NCI-H2107 (cell line): ENCODE measurements at regions not wholly inside any gene's neighbourhood (a gene's known extent, or its start where the extent isn't known, plus 50 kb on each side); places are given as distances from the start of the nearest gene placed in this dataset.
"Not testable (repeated sequence)": the region's sequence is repeated elsewhere in the genome, so short reads cannot be mapped to it uniquely, and the experiment has no call there.

Experiments used
- DNase-seq: peaks from one replicate; lab custom pipeline; 2025; lab: John Stamatoyannopoulos, UW

- no peak for DNase-seq
Measured at GRCh38 chr20:40933758-40934157, 94.9 kb upstream of the TOP1 start.

DNA sequence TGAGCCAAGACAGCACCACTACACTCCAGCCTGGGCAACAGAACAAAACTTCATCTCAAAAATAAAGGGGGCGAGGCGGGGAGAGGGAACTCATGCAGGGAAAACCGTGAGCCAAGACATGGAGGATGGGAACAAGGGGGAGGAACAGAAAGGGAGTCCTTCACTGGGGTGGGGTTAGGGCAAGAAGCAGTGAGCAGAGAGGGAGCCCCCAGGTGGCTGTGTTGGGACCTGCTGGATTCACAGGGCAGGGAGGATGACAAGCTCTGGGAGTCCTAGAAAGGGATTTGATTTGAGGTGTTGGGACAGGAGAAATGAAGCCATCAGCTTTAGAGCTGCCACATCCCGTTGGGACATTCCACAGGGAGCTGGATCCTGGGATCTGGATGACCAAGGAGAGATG is 90.6 kb upstream of the TOP1 start:
- no peak for DNase-seq

DNA sequence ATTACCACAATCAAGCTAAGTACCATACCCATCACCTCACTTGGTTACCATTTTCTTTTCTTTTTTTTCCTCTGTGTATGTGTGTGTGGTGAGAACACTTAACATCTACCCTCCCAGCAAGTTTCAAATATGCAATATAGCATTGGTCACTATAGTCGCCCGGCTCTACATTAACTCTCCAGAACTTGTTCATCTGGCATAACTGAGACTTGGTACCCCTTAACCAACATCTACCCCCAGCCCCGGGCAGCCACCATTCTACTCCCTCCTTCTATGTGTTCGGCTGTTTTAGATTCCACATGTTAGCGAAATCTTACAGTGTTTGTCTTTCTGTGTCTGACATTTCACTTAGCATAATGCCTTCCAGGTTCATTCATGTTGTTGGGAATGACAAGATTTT is 89.0 kb upstream of the TOP1 start:
- no peak for DNase-seq

DNA sequence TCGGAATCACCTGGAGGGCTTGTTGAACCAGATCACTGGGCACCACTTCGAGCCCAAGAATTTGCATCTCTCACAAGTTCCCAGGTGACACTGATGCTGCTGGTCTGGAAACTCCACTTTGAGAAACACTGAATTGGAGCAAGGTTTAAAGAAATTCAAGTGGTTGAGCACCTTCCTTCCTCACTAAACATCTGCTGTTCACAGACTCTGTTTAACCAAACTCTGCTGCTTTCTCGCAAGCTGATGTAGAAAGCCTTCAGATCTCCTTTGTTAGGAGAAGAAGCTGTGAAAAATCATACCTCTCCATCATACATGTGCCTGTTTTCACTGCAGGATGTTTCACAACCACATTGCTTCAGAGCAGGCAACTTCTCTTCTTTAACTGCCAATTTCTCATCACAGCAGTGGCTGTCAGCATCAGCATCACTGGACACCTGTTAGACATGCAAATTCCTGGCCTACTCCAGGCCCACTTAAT is 87.5 kb upstream of the TOP1 start:
- DNase-seq: no peak

GRCh38 chr20:40942006-40942405 is 86.6 kb upstream of the TOP1 start:
- no peak for DNase-seq

GRCh38 chr20:40942775-40943174 is 85.8 kb upstream of the TOP1 start:
- DNase-seq: no peak

GRCh38 chr20:40943591-40943990 is 85.0 kb upstream of the TOP1 start:
- DNase-seq: no peak

GRCh38 chr20:40945189-40945588 is 83.4 kb upstream of the TOP1 start:
- no peak for DNase-seq

DNA sequence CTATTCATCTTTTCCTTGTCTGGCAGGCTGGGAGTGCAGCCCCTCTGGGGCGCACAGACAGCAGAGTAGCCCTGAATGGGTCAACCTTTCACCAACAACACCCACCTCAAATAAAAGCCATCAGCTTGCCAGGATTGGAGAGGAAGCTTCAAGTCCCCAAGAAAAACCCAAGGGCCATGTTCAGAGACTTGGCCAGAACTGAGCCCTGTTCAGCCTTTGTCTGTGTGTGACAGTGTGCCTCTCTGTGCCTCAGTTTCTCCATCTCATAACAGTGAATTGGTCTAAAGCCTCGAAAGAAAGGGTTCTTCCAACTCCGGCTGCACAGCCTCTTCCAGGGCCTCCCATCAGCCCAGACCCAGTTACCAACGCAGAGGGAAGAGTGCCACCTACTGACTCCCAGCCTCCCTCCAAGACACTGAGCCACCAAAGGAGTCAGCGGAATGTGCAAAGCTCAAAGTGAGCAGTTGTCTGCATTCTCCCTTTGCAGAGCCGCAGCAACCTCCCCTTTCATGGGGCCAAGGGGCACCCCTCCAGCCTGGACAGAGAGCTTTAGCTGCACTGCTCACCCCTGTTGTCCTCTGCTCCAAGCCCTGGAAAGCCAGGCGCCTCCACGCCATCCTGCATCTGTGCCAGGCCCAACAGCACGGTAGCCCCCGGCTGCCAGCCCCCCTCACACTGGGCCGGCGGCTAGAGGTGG is 82.7 kb upstream of the TOP1 start:
- no peak for DNase-seq

GRCh38 chr20:40946451-40946850 is 82.2 kb upstream of the TOP1 start:
- DNase-seq: no peak

DNA sequence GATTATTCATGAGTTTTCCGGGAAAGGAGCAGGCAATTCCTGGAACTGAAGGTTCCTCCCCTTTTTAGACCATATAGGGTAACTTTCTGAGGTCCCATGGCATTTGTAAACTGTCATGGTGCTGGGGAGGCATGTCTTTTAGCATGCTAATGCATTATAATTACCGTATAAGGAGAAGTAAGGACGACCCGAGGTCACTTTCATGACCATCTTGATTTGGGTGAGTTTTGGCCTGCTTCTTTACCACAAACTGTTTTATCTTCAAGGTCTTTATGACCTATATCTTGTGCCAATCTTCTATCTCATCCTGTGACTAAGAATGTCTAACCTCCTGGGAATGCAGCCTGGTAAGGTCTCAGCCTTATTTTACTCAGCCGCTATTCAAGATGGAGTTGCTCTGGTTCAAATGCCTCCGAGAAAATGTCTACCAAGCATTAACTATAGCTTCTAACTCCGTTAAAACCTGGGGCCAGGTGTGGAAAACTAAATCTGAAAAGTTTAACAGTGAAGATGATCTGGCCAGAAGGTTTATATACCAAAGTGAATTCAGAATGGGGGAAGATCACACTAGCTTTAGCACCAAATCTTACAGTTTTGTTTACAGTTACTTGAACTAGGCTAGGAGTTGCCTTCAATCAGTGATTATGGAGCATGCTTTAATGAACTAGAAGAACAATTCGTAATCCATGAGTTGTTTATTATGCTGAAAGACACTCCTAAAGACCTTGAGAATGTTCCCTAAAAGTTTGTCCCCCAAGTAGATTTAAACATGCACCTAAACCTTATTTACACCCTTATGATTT is 80.0 kb upstream of the TOP1 start:
- DNase-seq: no peak

DNA sequence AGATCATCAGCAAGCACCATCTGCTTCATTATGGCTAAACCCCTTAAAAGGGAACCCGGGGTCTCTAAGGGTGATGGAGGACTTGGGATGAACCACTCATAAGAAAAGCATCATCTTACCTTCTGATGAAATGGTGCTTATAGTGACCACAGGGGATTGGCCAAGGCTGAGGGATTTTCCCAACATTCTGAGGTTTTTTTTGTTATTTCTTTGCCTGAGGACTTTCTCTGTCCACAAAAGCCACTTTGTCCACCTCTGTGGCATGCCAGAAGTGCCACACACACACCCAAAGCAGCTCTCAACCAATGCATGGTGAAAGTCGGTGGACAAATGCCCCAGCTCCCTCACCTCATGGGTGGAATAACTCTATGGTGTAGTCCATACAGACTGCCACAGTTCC is 79.3 kb upstream of the TOP1 start:
- no peak for DNase-seq

DNA sequence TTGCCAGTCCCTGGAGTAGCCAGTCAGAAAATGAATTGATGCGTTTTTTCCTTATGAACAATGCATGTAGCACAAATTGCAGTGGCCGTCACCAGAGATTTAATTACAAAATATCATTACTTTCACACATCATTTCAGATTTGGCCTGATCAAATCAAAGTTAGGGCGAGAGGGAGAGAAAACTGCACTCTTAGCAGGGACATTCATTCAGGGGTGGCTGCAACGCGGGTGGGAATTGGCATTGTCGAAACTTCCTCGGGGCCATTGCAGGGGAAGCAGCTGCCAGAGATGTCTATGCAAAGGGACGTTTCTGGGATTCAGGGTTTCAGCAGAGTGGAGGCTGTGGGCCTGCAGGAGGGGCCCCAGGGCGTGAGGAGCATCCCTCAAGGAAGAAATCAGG is 76.5 kb upstream of the TOP1 start:
- no peak for DNase-seq

GRCh38 chr20:40953416-40953815 is 75.2 kb upstream of the TOP1 start:
- DNase-seq: no peak

GRCh38 chr20:40953856-40954255 is 74.8 kb upstream of the TOP1 start:
- no peak for DNase-seq

GRCh38 chr20:40954521-40955165 is 74.0 kb upstream of the TOP1 start:
- no peak for DNase-seq

DNA sequence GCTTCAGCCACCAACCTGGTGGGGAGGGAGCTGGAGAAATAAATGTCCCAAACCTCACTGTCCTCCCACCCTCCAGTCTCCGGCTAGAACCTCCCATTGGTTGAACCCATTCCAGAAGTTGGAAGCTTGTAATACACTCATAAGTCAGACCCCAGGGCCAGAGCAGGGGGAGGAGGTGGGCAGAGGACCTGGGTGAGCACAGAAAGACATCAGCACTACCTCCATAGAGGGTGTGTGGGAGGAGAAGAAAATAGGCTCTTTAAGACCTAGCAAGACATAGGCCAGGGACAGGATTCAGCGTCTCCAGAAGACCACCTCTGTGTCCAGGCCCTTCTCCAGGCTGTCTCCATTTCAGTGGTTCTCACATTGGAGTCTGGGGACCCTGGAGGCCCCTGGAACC is 73.3 kb upstream of the TOP1 start:
- no peak for DNase-seq

GRCh38 chr20:40955826-40956225 is 72.8 kb upstream of the TOP1 start:
- not testable (repeated sequence) for DNase-seq

DNA sequence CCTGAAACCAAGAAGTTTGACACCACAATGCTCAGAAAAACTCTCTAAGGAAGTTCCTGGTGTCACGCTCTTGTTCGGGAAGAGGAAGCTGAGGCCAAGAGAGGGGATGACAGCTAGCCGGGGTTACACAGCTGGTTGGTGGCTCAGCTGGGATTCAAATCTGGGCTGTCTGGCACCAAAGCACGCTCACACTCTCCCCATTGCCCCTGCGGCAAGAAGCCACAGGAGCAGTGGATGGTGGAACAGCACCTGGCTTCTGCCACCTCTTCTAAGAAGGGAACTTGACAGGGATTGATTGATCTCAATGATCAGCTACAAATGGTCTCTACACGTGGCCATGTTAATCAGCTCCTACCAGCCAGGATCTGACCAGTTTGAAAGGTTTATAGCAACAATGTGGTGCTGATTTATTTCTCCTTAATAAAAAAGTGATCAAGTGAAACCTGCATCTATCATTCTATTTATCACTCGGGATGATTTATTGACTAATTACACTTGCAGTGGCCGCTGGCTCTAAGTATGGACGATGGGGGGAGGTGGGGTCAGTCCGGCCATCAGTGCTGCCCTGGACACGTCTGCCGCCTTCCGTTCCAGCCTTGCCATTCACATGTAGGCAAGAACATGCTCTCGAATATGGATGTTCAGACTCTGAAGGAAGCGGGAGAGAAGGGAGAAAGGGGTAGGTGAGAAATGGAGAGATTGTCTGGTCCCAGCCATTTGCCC is 71.9 kb upstream of the TOP1 start:
- no peak for DNase-seq

- no peak for DNase-seq
Measured at GRCh38 chr20:40957265-40957760, 71.3 kb upstream of the TOP1 start.

DNA sequence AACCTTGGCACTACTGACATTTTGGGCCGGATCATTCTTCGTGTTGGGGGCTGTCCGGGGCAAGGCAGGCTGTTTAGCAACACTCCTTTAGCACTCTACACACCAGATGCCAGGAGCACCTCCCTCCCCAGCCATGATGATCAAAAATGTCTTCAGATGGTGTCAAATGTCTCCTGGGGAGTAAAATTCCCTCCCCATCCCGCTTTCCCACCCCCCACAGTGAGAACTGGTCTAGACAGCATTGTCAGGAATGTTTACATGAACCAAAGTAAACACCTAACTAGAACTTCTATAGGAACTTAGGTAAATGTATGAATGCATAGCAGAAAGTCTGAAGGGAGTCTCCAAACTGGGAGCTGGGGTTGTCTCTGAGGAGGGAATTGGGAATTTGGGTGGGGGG is 70.0 kb upstream of the TOP1 start:
- no peak for DNase-seq
